ENCODE measurements at regions not wholly inside any gene's neighbourhood (a gene's known extent, or its start where the extent isn't known, plus 50 kb on each side); places are given as distances from the start of the nearest gene placed in this dataset.

DNA sequence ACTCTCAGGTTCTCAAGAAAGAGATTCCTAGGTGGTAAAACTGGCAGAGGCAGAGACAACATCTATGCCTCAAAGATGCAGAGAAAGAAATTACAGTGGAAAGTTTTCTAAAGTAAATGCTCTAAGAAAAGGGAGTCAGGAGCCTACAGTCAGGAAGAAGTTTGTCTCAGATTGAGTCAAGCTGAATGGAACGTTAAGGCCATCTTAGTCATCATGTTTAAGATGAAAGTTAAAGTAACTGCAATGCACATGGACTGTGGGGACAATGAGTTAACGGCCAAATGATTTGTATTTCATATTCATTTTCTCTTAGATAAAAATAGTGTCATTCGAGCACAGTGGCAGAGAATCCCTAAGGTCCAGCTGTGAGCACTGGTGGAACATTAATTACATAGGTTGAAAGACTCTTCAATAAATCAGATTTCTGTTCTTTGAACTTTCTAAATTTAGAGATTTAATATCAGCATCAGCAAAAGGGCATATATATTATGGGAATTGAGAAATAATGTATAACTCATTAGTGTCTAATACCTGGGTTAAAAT, 384.6 kb downstream of the DTHD1 start:
- TF ChIP-seq EZH2 (IDR thresholded peaks at IDR 0.05; ENCODE audit: borderline replicate concordance, insufficient read depth, low read depth, low read length, poor library complexity, severe bottlenecking) = no peak
- TF ChIP-seq, protein P1, sequence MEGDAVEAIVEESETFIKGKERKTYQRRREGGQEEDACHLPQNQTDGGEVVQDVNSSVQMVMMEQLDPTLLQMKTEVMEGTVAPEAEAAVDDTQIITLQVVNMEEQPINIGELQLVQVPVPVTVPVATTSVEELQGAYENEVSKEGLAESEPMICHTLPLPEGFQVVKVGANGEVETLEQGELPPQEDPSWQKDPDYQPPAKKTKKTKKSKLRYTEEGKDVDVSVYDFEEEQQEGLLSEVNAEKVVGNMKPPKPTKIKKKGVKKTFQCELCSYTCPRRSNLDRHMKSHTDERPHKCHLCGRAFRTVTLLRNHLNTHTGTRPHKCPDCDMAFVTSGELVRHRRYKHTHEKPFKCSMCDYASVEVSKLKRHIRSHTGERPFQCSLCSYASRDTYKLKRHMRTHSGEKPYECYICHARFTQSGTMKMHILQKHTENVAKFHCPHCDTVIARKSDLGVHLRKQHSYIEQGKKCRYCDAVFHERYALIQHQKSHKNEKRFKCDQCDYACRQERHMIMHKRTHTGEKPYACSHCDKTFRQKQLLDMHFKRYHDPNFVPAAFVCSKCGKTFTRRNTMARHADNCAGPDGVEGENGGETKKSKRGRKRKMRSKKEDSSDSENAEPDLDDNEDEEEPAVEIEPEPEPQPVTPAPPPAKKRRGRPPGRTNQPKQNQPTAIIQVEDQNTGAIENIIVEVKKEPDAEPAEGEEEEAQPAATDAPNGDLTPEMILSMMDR (IDR thresholded peaks at IDR 0.05) = no peak

Data from B cell (primary cell).